ENCODE measurements at regions not wholly inside any gene's neighbourhood (a gene's known extent, or its start where the extent isn't known, plus 50 kb on each side); places are given as distances from the start of the nearest gene placed in this dataset.

DNA sequence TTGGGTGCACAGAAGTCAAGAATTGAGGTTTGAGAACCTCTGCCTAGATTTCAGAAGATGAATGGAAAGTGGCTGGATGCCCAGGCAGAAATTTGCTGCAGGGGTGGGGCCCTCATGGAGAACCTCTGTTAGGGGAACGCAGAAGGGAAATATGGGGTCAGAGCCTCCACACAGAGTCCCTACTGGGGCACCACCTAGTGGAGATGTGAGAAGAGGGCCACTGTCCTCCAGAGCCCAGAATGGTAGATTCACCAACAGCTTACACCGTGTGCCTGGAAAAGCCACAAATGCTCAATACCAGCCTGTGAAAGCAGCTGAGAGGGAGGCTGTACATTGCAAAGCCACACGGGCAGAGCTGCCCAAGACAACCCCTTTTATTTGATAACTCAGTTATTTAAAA lies 383.5 kb downstream of the TLE4 start:
- no peak for DNase-seq (ENCODE audit: low read depth in 4 of 4, low spot score in 3 of 4)

- DNase-seq (ENCODE audit: low read depth in 4 of 4, low spot score in 3 of 4): no peak
Observed at GRCh38 chr9:79953908-79954307, 382.1 kb downstream of the TLE4 start.

GRCh38 chr9:79952401-79952800 lies 380.6 kb downstream of the TLE4 start:
- no peak for DNase-seq (ENCODE audit: low read depth in 4 of 4, low spot score in 3 of 4)

DNA sequence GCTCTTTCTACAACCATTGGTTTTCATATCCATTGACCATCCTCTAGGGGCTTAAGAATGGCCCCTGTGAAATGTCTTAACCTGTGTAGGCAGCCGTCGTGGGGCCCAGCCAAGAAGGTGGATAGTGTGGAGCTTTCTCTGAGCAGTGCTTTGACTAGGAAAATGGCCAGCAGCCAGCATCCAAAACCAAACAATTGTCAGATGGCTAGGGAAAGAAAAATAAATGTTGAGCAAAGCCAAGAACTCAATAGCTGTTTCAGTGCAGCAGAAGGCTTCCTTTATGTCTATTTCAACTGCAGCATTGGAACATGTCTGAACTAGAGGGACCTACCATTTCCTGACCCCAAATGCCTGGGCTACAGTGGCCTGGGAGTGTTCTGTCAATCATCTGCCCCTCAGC lies 374.9 kb downstream of the TLE4 start:
- DNase-seq (ENCODE audit: low read depth in 4 of 4, low spot score in 3 of 4): no peak

DNA sequence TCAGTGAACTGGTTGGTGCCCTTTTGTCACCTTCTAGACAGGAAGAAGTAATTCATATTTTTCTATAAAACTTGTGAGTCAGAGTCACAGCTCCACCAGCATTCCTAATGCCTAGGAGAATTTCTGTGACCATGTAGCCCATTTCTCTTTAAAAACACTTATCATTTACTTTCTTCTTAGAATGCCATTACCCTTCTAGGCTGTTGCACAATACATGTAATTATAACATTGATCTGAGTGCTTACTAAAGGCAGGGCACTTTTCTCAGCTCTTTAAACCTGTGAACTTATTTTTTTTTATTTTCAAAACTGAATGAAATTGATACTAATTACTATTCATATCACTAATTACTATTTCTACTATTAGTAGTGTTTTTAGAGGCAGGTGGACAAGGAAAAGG lies 373.7 kb downstream of the TLE4 start:
- no peak for DNase-seq (ENCODE audit: low read depth in 4 of 4, low spot score in 3 of 4)

DNA sequence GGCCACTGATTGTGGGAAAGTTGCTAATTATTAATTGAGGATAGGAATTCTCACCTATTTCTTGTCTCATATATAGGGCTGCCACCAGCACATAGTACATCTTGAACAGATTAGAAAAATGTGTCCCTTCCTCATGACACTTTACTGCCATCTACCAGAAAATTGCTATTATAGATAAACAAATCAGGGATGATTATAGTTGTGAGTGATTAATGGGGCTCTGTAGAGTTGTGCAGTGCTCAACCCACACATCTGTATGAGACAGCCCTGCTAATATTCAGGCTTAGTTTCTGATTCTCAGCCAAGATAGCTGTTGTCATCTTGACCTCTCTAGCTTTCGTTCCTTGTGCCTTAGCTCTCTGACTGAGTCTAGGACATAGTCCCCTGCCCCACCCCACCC lies 373.3 kb downstream of the TLE4 start:
- no peak for DNase-seq (ENCODE audit: low read depth in 4 of 4, low spot score in 3 of 4)

- DNase-seq (ENCODE audit: low read depth in 4 of 4, low spot score in 3 of 4): no peak
Observed at GRCh38 chr9:79940919-79941318, 369.2 kb downstream of the TLE4 start.

- no peak for DNase-seq (ENCODE audit: low read depth in 4 of 4, low spot score in 3 of 4)
Observed at GRCh38 chr9:79939819-79940218, 368.1 kb downstream of the TLE4 start.

DNA sequence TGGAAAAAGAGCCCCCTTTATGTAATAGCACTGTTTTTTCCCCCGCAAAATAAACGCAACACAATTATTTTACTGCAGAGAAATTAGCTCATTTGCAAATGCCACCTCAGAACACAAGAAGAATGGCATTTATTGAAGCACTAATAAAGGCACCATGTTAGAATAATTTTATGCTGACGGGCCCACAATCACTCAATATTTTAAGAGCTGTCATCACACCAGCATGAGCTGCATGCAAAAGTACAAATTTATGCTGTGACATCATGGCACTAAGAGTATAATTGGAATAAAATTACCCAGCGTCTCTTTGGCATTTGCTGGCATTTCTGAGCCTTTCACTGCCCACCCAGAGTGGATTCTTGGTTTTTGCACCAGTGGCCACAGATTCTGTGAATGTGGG lies 364.6 kb downstream of the TLE4 start:
- no peak for DNase-seq (ENCODE audit: low read depth in 4 of 4, low spot score in 3 of 4)

- DNase-seq (ENCODE audit: low read depth in 4 of 4, low spot score in 3 of 4): no peak
Observed at GRCh38 chr9:79929285-79929684, 357.5 kb downstream of the TLE4 start.

DNA sequence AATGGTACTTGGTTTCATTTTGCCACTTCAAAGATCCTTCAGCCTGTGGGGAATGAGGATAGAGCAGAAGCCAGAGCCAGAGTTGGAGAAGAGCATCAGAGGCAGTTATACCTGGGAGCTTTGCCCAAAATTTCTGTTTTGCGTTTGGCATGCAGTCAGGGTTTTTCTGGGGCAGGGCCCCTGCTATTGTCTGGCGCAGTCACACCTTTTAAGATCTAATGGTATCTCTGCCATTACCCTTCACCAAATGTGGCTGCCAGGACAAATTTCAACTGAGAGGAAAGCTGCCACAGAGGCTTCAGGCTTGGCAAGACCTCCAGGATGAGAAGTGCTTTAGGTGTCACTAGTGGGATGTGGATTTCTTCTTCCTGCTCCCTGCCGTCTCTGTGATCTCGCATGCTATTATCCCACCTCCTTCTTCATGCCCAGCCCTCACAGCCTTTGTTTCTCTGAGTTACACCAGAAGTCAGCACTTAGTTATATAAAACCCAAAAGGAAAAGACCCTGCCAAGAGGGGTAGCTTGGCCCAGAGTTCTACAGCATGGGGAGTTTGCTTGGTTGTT lies 357.0 kb downstream of the TLE4 start:
- no peak for DNase-seq (ENCODE audit: low read depth in 4 of 4, low spot score in 3 of 4)

DNA sequence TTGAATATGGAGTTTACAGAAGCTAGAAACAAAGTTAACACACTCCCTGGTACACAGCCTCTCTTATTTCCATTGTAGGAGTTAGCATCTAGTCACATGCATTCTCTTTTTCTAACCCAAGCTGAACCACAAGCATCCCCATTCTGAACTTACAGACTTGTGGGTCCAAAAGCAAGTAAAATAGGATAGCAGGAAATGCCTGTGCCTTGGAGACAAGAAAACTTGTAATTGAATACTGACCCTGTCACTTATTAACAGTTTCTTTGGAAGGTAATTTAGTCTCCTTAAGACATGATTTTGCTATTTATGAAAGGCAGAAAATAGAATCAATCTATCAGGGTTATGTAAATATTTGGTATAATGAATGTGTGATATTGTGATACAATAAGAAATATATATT lies 353.6 kb downstream of the TLE4 start:
- no peak for DNase-seq (ENCODE audit: low read depth in 4 of 4, low spot score in 3 of 4)

GRCh38 chr9:79924836-79925235 lies 353.1 kb downstream of the TLE4 start:
- DNase-seq (ENCODE audit: low read depth in 4 of 4, low spot score in 3 of 4): no peak

- no peak for DNase-seq (ENCODE audit: low read depth in 4 of 4, low spot score in 3 of 4)
Observed at GRCh38 chr9:79917421-79917820, 345.7 kb downstream of the TLE4 start.

DNA sequence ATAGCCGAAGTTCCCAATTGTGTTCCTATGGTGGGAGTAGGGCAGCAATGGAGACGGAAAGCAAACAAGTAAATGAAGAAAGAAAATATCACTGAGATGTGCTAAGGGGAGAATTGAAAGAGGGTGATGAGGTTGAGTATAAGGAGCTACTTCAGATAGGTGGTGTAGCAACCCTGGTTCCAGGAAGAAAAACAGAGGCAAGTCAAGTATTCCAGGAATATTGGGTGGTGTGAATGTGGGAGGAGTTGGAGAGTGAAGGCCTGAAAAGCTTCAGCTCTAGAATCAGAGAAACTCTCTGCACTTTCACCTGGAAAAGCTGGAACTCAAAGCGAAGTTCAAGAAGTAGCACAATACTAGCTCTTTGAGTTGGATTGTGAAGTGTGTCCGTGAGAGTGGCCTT lies 342.1 kb downstream of the TLE4 start:
- no peak for DNase-seq (ENCODE audit: low read depth in 4 of 4, low spot score in 3 of 4)

GRCh38 chr9:79912318-79913070 lies 340.7 kb downstream of the TLE4 start:
- DNase-seq (ENCODE audit: low read depth in 4 of 4, low spot score in 3 of 4): no peak

- DNase-seq (ENCODE audit: low read depth in 4 of 4, low spot score in 3 of 4): no peak
Observed at GRCh38 chr9:79911724-79912123, 340.0 kb downstream of the TLE4 start.

DNA sequence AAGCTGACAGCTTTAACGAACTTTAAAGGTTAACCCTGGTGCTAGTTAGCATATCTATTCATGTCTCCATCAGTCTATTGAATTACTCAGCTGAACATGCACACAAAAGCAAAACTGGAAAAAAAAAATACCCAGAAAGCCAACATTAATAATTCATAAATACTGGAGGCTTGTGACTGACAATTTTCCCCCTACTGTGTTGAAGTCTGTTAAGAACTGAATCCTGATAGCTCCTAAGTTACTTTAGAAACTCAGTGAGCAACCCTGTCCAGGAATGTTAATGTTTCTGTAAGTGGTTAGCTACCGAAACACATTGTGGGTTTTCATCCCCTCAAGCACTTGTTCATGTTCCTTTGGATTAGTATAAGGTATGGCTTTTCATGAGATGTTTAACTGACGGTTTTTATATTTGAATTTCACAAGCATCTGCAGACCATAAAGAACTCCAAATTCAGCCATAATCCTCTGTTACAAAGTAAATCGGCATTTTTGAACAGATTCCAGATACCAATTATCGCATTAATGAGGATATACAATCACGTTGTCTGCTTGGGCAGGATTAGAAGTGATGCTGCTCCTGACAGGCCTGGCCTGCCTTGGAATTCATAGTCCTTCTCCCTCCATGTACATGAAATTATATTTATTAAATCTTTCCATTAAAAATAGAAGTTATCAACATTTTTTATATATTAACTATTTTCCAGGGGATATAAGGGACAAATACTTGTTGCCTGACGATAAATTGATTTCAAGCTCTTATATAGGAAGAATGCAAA lies 331.2 kb downstream of the TLE4 start:
- DNase-seq (ENCODE audit: low read depth in 4 of 4, low spot score in 3 of 4): no peak

DNA sequence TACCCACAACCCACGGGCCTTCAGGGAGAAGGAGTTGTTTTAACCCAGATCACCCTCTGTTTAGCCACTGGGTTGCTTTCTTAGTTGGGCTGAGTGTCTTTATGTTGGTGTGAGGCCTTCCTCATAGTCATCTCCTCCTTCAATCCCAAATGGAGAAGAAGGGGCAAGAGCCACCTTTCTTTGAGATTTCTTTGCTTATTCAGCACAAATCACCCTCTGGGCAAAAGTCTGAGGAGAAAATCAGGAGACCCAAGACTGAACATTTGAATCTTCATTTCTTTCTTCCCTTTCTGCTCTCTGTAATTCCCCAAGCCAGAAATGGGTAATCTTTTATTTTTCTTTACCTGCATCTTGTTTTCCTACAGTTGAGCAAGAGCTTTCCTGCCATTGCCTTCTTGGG lies 329.0 kb downstream of the TLE4 start:
- no peak for DNase-seq (ENCODE audit: low read depth in 4 of 4, low spot score in 3 of 4)

DNA sequence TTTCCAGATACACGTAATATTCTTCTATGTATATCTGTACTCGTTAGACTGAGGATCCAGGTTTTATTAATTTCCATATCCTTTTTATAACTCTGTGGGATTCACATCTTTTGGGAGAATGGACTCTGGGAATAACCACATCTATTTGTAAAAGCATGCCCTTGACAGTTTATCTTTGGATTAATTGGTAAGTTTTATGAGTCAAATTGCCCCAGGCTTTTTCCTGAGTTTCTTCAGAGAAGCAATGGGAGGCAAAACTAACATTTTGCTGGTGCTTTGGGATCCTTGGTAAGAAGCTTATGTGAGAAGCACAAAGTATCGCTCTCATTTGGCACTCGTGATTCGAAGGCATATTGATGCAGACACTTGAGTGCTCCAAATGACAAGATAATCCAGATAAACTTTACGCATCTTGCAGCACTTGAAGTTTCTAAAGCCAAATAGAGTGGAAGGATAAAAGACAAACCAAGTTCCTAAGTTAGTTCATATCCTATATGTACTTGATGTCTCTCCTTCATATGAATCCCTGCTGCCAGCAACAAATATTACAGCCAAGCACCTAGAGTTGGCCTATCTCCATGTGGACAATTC lies 324.7 kb downstream of the TLE4 start:
- DNase-seq (ENCODE audit: low read depth in 4 of 4, low spot score in 3 of 4): no peak

DNA sequence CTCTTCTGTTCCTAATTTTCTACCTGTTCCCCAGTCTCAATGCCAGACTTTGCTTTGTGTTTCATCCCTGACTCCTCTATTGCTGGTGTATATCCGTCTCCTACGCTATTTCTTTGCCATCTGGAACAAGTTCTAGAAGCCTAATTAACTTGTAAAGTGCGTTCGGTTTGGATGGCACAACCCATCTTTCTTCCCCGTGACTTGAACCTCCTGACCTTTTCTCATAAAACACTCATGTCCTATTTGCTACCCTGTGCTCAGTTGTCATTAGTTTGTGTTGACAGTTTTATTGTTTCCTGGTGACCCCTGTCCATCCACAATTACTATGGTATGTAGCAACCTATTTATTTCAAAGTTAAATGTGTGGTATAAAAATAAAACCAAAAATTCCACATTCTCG lies 323.5 kb downstream of the TLE4 start:
- peak; percentile 14 to 48 (median 20) for DNase-seq (ENCODE audit: low read depth in 4 of 4, low spot score in 3 of 4)

DNA sequence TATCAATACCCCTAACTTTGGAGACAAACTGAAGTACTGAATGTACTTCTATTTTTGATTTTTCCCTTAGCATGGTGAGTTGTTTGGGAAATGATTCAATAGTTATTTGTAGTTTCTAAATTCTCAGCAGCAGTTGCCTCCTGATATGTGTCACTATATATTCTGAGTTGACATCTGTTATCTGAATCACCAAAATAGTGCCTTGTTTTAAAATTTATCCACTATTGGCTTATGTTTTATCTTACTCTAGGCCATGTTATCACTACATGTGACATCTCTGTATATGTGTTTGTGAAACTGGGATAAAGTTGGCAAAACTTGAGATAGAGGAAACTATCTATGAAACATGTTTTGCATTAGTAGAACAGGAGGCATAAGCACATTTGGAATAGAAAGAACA lies 317.6 kb downstream of the TLE4 start:
- DNase-seq (ENCODE audit: low read depth in 4 of 4, low spot score in 3 of 4): no peak
